ENCODE measurements at regions not wholly inside any gene's neighbourhood (a gene's known extent, or its start where the extent isn't known, plus 50 kb on each side); places are given as distances from the start of the nearest gene placed in this dataset.

- Histone ChIP-seq H3K27me3 (ENCODE audit: control insufficient read depth in 4 of 4, insufficient read depth in 4 of 4, low read length in 3 of 4) (peaks cover 0 to 2% (median 0%) of the 10 kb centered on the region in 4 donors), H3K9ac (ENCODE audit: low read depth in 1 of 2, low read length in 2 of 2) (no peak overlapping the region), H3K36me3 (ENCODE audit: control insufficient read depth in 4 of 4, insufficient read depth in 3 of 4, low read depth in 1 of 4, low read length in 3 of 4) (no peaks in the 10 kb centered on the region), H3K4me3 (ENCODE audit: low read depth in 1 of 3, low read length in 3 of 3) (no peak overlapping the region), H3K9me3 (ENCODE audit: control insufficient read depth in 4 of 4, low read length in 3 of 4) (peaks cover 0 to 3% (median 1%) of the 10 kb centered on the region in 4 donors), H3K4me1 (ENCODE audit: control insufficient read depth in 4 of 4, insufficient read depth in 4 of 4, low read length in 3 of 4) (no peaks in the 10 kb centered on the region), H3K27ac (ENCODE audit: low read depth in 1 of 2, low read length in 2 of 2) (no peak overlapping the region)
- WGBS: 73% methylated on average over 2 of the region's 2 CpGs
- TF ChIP-seq RAD21 (IDR thresholded peaks at IDR 0.05): no peak
- no peak for TF ChIP-seq REST (IDR thresholded peaks at IDR 0.05)
- TF ChIP-seq GABPA (IDR thresholded peaks at IDR 0.05 in 1 of 2, conservative IDR thresholded peaks at IDR 0.05 in 1 of 2): no peak
- TF ChIP-seq JUND (IDR thresholded peaks at IDR 0.05): no peak
- TF ChIP-seq FOXA1 (IDR thresholded peaks at IDR 0.05): no peak
- TF ChIP-seq YY1 (IDR thresholded peaks at IDR 0.05): no peak
- no peak for TF ChIP-seq ATF3 (IDR thresholded peaks at IDR 0.05)
- no peak for TF ChIP-seq FOXA2 (IDR thresholded peaks at IDR 0.05)
- TF ChIP-seq HNF4G (IDR thresholded peaks at IDR 0.05): no peak
- TF ChIP-seq SP1 (IDR thresholded peaks at IDR 0.05): no peak
- no peak for TF ChIP-seq RXRA (IDR thresholded peaks at IDR 0.05)
- no peak for TF ChIP-seq MAX (IDR thresholded peaks at IDR 0.05)
- no peak for TF ChIP-seq EGR1 (IDR thresholded peaks at IDR 0.05; ENCODE audit: low read depth in 2 of 2)
- TF ChIP-seq TAF1 (conservative IDR thresholded peaks at IDR 0.05): no peak
- TF ChIP-seq ZBTB33 (IDR thresholded peaks at IDR 0.05): no peak
- TF ChIP-seq HNF4A (conservative IDR thresholded peaks at IDR 0.05): no peak
- no peak for TF ChIP-seq NR2F2 (IDR thresholded peaks at IDR 0.05)
- TF ChIP-seq CTCF (IDR thresholded peaks at IDR 0.05; ENCODE audit: low read depth, low read length, missing input control): no peak
- no peak for DNase-seq (ENCODE audit: low spot score)
Measured at GRCh38 chr3:59580996-59581395, 531.2 kb upstream of the CFAP20DC start.
